HG02763 (cell line): ENCODE measurements at regions not wholly inside any gene's neighbourhood (a gene's known extent, or its start where the extent isn't known, plus 50 kb on each side); places are given as distances from the start of the nearest gene placed in this dataset.
"Not testable (repeated sequence)": the region's sequence is repeated elsewhere in the genome, so short reads cannot be mapped to it uniquely, and the experiment has no call there.

Experiments used
- ATAC-seq: cut with Tn5 transposase; IDR thresholded peaks from one replicate; pipeline ENCODE4 v1.9.1; 2021; ENCODE audit warnings: mild to moderate bottlenecking, moderate library complexity; ENCODE audit not compliant: unreplicated experiment

DNA sequence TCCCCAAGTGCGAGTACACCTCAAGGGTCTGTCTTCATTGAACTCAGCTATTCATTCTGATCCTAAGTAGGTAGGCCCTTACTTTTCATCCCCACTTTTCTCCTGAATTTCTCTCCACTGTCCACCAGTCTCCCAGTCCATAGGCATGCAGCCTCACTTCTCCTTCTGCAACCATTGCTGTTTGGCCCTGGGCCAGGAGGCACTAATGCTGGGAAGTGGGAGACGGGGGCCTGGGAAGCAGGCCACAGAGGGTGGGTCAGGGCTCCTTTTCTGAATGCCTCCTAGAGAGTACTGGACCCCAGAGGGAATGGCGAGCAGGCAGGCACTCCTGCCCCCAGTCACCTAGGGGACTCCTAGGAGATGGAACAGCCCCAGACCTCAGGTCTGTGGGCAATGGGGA, 203.5 kb upstream of the RPL34 start:
- ATAC-seq = no peak

DNA sequence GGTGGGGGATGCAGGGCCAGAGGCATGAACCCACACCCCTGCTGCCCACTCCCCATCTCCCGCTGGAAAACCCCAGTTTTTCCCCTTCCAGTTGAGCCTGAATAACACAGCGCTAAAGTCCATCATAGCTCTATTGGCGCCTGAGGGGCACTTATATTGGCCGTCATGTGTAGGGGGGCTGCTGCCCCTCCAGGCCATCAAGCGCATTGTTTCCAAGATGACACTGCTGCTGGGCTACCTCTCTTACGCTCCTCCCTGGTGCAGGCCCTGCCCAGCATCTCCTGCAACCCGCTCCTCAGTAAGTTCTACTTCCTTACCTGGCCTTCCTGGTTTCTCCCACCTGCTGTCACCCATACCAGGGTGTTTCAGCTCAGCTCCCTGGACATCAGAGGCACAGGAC, 205.0 kb upstream of the RPL34 start:
- no peak for ATAC-seq

DNA sequence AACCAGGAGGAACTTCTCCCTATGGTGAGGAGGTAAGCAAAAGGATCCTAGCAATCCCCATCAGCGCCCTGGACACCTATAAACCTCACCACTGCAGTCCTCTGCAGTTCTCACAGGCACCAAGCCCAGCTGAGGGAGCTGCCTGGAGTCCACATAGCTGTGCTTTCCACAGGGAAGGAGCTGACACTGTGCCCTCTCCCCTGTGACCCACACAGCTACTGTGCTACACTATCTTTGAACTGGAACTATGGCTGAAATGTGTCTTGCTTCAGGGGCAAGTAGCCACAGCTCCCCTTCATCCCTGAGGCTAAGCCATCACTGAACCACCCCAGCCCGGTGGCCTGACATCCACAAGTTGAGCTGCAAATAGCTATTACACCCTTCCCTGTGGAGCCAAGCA, 208.5 kb upstream of the RPL34 start:
- ATAC-seq = no peak

DNA sequence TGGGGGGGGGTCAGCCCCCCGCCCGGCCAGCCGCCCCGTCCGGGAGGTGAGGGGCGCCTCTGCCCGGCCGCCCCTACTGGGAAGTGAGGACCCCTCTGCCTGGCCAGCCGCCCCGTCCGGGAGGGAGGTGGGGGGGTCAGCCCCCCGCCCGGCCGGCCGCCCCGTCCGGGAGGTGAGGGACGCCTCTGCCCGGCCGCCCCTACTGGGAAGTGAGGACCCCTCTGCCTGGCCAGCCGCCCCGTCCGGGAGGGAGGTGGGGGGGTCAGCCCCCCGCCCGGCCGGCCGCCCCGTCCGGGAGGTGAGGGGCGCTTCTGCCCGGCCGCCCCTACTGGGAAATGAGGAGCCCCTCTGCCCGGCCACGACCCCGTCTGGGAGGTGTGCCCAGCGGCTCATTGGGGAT, 210.7 kb upstream of the RPL34 start:
- not testable (repeated sequence) for ATAC-seq

DNA sequence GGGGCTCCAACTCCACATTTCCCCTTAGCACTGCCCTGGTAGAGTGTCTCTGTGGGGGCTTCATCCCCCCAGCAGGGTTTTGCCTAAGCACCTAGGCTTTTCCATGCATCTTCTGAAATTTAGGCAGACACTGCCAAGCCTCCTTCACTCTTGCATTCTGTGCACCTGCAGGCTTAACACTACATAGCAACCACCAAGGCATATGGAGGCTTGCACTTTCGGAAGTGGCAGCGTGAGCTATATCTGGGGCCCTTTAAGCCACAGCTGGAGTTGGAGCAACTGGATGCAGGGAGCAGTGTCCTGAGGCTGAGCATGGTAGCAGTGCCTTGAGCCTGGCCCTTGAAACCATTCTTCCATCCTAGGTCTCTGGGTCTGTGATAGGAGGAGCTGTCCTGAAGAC, 214.8 kb upstream of the RPL34 start:
- no peak for ATAC-seq

DNA sequence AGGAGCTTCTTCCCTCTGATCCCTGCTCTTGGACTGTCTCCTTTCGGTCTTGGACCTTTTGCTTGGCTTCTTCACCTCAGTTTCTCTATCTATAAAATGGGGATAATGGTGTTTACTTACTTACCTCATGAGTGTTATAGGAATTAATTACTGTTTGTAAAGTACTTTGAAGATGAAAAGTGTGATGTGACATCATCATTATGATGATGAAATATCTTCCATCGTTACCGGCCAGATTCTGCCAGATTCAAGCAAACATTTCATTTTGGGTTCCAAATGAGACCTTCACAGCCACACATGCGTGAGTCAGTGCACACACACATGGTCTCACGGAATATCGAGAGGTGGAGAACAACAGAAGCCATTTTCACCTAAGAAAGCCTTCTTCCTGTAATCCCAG, 220.1 kb upstream of the RPL34 start:
- no peak for ATAC-seq

DNA sequence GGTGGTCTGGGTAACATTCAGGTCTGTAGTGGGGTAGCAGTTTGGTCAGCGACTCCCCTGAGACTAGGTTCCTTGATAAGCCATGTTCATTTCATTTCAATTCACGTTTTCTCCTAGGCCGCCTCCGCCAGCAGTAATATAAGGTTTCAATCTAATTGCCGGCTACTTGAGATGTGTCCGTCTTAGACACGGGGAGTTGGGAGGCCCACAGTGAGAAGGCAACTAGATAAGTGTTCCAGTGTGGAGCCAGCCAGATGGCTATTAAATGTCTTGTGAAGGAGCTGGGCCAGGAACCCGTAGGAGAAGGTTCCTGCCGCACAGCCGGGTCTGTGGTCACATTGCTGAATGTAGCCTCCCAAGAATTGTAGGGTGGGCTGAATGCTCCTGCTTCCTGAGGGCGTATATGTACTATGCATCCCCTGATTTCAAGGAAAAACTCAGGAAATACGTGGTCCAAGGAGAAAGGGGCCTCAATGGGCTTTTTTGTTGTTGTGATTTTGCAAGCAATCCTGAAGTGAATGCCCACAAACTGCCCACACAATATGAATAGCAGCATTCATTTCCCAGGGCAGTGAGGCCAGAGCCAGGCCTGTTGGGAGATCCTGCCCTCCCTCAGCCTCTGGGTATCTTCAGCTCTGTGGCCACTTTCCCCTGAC, 220.6 kb upstream of the RPL34 start:
- no peak for ATAC-seq

DNA sequence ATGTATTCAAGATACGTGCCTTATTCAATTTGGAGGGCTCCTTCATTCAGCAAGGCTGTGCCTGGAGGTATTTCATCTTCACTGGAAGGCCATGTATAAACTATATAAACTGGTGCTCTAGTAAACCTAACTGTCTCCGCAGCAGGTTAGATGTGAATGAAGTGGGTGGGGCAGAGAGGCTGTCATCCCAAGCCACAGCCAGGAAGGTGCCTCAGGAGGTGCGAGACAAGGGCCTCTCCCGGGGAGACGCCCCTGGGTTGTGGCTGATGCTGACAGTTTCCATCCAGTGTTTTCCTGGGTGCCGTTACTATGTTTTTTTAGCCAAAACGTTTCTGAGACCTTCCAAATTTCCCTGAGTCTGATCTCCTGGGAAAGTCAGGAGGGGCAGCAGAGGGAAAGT, 221.5 kb upstream of the RPL34 start:
- ATAC-seq = no peak

DNA sequence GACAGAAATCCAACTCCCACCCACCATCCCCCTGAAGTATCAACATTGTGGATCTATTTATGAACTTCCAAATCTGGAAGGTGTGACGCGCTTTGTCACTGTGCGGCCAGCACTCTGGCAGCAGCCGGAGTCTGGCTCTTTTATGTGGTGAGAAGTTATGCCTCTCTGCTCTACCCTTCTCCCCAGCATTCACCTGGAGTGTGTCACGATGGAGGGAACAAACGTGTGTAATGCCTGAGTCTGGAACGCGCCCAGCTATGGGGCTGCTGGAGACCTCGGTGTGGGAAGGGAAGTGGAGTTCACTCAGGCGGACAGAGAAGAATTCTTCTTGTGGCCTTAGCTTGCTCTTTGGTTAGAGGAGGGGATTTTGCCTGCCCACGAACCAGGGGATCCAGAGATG, 222.1 kb upstream of the RPL34 start:
- no peak for ATAC-seq

DNA sequence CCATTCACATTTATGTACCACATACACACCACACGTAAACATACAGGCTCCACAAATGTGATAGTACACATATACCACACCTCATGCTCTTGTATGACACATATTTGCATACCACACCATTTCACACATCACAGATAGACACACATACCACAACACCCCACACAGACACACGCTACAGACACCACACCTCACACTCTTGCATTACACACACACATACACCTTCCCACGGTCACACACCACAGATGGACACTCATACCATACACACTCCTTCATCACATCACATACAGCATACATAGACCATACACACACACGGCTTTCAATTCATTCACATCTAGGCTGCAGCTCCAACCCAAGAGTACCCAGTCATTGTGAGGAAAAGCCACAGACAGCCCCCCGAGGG, 222.5 kb upstream of the RPL34 start:
- ATAC-seq = no peak

DNA sequence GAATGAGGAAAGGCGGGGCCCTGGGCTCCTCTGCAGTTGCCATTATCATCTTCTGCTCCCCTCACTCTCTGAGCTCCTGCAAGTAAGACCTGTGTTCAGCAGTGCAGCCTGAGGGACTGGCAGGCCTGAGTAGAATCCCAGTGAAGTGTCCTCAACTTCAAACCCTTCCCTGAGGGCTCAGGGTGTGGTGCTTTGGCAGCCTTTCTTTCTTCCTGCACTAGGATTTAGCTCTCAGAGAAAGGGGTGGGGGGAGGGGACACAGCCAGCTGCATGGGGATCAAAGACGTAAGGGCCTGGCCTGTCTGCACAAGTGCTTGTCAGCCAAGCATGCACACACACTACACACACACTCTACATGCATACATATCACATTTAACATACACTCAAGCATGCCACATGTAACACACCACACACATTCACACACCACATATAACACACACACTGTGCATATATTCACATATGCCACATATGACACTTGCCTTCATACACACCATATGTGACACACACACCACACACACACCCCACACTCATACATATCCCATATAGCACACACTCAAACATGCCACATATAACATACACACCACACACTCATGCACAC, 223.4 kb upstream of the RPL34 start:
- no peak for ATAC-seq

DNA sequence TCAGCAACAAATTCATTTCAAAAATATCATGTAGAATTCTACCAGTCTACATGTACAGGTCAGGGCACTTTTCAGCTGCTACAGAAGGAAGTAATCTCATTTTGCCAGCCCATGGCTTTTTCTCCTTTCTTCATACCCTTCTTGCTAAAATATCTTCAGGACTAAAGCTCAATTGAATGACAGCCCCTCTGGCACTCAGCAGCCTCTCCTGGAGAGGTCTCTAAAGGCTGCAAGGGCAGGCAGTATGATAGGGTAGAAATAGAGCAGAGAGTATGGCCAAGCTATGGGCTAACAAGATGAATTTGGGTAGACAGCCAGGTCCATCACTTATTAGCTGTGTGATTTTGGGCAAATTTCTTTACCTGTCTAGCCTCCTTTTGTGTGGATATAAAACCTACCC, 224.6 kb upstream of the RPL34 start:
- ATAC-seq = no peak

DNA sequence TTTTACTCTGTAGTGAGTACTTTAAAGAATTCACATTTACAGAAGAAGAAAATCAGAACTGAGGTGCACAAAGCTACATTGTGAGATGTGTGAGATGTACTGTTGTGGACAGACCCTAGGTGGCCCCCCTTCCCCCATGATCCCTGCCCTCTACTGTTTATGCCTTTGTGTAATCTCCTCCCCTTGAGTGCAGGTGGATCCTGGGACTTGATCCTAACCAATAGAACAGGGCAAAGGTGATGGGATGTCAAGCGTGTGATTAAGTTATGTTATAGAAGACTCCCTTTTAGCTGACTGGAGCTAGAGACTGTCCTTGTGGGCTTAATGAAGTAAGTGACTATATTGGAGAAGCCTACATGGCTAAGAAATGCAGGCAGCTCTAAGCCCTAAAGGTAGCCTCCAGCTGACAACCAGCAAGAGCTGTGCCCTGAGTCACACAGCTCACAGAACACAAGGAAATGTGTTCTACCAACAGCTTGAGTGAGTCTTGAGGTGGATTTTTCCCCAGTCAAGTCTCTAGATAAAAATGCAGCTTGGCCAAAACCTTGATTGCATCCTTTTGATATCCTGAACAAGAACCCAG, 225.2 kb upstream of the LEF1 start:
- no peak for ATAC-seq

DNA sequence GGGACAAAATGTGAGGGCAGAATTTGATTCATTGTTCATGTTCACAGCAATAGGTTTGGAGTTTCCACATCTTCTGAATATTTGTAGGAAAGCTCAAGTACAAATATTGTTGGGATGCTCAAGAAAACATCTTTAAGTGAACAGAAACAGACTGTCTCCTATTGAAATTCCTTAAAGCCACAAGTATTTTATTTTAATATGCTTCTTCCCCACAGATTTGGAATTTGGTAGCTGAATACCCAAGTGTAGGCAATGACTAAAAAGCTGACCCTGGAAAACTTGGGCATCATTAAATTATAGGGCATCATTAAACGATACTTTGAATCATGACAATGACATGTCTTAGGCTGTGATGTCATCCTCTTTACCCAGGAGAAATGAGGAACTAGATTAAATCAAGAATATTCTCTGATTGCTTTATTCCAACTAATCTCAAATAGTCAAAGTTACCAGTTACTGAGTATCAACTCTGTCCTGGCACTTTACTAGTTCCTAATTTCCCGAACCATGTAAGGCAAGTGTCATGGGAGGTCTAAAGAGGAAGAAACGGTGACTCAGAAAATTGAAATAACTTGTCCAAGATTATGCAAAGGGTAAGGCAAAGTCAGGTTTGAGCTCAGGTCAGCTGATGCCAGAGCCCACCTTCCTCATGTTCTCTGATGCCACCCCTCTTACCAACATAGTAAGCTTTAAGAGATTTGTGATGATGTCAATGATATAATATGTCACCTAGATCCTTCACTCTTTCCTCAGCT, 223.1 kb upstream of the LEF1 start:
- ATAC-seq = no peak

DNA sequence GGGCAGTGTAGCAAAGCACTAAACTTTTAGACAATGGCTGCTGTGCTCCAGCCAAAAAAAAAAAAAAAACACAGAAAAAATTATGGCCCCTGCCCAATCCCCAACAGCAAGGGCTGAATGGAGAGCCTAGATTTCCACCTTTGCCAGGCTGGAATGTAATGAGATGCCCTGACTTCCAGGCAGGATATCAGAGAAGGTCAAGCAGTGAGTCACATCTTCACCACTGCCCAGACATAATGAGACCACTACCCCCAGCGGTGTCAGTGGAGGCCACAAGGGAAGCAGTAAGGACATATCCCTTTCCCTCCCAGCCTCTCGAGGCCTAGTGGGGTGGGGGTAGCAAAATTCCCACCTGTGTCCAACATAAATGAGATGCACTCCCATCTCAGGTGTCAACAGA, 216.3 kb upstream of the LEF1 start:
- ATAC-seq = no peak

DNA sequence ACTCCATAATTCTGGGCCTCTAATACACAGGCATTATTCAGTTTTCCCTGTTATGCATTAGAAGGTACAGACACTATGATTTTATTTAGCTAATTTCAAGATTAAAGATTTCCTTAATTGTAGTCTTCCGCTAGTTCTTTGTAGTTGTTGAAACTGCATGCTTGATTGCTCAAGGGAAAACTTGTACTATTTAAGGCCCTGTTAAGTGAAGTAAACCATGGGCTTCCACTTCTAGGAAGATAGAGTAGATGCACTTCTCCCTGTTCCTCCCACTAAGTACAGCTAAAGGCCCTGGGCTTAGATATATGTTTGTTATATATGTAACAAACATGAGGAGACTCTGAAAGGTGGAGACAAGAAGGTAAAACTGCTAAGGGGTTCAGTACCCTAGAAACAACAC, 215.8 kb upstream of the LEF1 start:
- no peak for ATAC-seq

DNA sequence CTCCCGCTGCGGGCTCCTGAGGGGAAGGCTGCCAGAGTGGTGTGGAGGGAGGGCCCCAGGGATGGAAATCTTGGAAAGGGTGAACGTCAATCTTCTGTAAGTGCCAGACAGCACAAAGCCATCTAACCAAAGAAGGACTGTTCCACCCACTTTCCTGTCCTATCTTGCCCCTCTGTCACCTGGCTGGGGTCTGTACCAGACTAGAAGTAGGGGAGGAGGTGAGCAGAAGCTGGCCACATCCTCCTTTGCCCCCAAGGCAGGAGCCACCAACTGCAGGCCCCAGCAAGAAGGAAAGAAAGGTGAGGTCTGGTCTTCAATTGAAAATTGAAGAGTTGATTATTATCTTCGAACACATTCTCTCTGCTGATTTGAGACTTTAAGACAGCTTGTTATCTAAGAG, 214.4 kb upstream of the LEF1 start:
- ATAC-seq = no peak

DNA sequence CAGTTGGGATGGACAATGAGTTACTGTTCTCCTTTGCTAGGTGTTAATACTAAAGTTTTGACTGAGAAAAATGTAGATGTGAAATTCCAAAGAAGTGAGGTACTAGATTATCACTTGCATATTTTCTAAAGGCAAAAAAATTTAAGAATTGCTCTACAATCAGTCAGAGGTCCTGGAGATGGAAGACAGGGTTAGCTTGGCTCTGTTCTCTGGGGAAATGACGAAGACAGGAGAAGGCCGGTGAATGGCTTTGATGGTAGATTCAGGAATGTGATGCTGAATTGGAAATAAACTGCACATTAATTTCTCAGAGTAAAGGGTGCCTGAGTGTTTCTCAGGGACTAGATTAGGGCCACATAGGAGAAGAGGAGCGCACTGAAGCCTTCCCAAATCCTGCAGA, 214.0 kb upstream of the LEF1 start:
- ATAC-seq = no peak

DNA sequence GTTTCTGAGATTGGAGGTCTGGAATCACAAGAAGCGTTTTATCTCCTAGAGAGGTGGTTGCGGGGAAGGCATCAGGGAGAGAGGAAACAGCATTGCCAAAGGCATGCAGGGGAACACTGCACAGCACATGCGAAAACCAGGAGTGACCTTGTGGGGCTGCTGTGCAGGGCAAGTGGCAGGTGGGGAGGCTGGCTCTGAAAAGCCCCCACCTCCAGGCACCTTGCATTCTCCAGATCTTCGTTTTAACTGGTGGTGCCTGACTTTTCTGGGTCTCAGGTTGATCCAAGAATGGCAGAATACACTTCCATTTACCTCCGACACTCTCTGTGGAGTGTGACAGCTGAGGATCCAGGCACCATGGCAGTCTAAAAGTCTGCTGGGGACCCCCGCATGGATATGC, 209.4 kb upstream of the LEF1 start:
- ATAC-seq = no peak

DNA sequence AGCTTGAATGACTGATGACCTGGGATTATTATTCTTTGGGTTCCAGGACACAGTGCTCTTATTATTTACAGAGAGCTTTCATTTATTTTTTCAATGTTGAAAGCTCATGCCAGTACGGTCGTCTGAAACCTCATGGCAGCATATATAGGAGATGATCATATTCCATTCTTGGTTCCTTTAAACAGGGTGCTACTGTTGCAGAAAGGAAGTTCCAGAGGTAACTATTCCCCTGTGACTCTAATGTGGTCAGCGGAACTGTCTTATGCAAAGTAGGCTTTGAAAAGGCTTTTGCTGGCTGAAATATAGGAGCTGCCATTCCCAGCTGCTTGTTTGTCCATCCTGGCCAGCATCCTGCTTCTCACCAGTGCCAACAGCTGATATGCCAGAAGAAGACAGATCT, 208.3 kb upstream of the LEF1 start:
- no peak for ATAC-seq

DNA sequence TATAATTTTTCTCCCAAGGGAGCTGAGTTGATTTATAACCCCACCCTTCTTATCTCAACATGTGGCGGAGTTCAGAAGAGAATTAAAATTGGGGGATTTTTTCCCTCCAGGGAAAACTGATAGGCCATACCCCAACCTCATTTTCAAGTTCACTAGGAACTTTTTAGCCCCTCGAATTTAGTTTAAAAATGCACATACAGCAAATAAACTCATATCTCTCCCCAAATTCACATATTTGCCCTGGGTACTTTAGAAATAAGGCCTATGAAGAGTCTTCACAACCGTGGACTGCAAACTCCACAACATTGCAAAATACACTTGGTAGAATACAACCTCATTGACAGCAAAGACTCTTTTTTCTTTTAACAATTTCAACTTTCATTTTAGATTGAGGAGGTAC, 206.7 kb upstream of the LEF1 start:
- ATAC-seq = no peak

DNA sequence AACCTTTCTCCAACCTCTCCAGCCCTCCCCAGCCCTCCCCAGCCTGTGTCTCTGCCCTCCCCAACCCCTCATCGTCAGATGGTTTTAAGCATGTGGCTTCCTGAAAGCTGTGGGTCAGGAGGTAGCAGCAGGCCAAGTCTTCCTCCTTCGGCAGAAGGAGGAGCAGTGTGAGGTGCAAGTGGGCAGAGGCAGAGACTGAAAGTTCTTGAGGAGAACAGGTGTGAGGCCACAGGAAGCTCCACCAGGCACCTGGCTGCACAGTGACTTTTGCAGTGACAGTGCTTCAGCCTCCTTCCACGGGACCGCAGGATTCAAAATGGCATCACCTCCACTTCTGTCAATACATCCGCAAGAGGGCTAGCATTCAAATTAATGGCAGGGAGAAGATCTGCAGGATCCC, 203.9 kb upstream of the LEF1 start:
- no peak for ATAC-seq
